Retina (tissue), 1 donor: ENCODE measurements at regions not wholly inside any gene's neighbourhood (a gene's known extent, or its start where the extent isn't known, plus 50 kb on each side); places are given as distances from the start of the nearest gene placed in this dataset.

Experiments
- DNase-seq: peaks from one replicate; pipeline ENCODE4 v3.0.0-alpha.2; 2016

GRCh38 chr5:61800450-61800849 lies 468.4 kb downstream of the ZSWIM6 start:
- DNase-seq: no peak

- no peak for DNase-seq
Measured at GRCh38 chr5:61801174-61801573, 469.1 kb downstream of the ZSWIM6 start.

- no peak for DNase-seq
Measured at GRCh38 chr5:61802456-61802855, 470.4 kb downstream of the ZSWIM6 start.

GRCh38 chr5:61805101-61805500 lies 473.0 kb downstream of the ZSWIM6 start:
- DNase-seq: no peak

GRCh38 chr5:61806491-61807020 lies 474.5 kb downstream of the ZSWIM6 start:
- no peak for DNase-seq

GRCh38 chr5:61808091-61808490 lies 476.0 kb downstream of the ZSWIM6 start:
- DNase-seq: no peak

GRCh38 chr5:61808909-61809308 lies 476.9 kb downstream of the ZSWIM6 start:
- DNase-seq: no peak

GRCh38 chr5:61809651-61810050 lies 477.6 kb downstream of the ZSWIM6 start:
- no peak for DNase-seq

- DNase-seq: no peak
Measured at GRCh38 chr5:61811052-61811451, 479.0 kb downstream of the ZSWIM6 start.

- no peak for DNase-seq
Measured at GRCh38 chr5:61813361-61813760, 481.3 kb downstream of the ZSWIM6 start.

GRCh38 chr5:61815339-61815738 lies 483.3 kb downstream of the ZSWIM6 start:
- no peak for DNase-seq

GRCh38 chr5:61816146-61816545 lies 484.1 kb downstream of the ZSWIM6 start:
- DNase-seq: no peak

GRCh38 chr5:61816585-61817450 lies 484.8 kb downstream of the ZSWIM6 start:
- DNase-seq: no peak

GRCh38 chr5:61817472-61818326 lies 485.6 kb downstream of the ZSWIM6 start:
- peak; percentile 56 for DNase-seq

GRCh38 chr5:61820836-61821235 lies 485.2 kb upstream of the KIF2A start:
- peak; percentile 30 for DNase-seq

GRCh38 chr5:61821561-61821960 lies 484.4 kb upstream of the KIF2A start:
- no peak for DNase-seq

GRCh38 chr5:61822584-61822983 lies 483.4 kb upstream of the KIF2A start:
- DNase-seq: no peak

- no peak for DNase-seq
Measured at GRCh38 chr5:61823065-61823464, 482.9 kb upstream of the KIF2A start.

GRCh38 chr5:61823781-61824180 lies 482.2 kb upstream of the KIF2A start:
- DNase-seq: no peak

- DNase-seq: no peak
Measured at GRCh38 chr5:61824396-61824795, 481.6 kb upstream of the KIF2A start.

GRCh38 chr5:61827445-61827975 lies 478.5 kb upstream of the KIF2A start:
- DNase-seq: no peak

- no peak for DNase-seq
Measured at GRCh38 chr5:61828856-61829255, 477.1 kb upstream of the KIF2A start.

- DNase-seq: peak; percentile 34
Measured at GRCh38 chr5:61831736-61832135, 474.3 kb upstream of the KIF2A start.
